Amygdala (tissue), 56 donors: ENCODE measurements at regions not wholly inside any gene's neighbourhood (a gene's known extent, or its start where the extent isn't known, plus 50 kb on each side); places are given as distances from the start of the nearest gene placed in this dataset.
"Not testable (repeated sequence)": the region's sequence is repeated elsewhere in the genome, so short reads cannot be mapped to it uniquely, and the experiment has no call there.

Experiments
- DNase-seq, 56 donors: peaks; one replicate each; lab custom pipeline; 2025; lab: John Stamatoyannopoulos, UW

DNA sequence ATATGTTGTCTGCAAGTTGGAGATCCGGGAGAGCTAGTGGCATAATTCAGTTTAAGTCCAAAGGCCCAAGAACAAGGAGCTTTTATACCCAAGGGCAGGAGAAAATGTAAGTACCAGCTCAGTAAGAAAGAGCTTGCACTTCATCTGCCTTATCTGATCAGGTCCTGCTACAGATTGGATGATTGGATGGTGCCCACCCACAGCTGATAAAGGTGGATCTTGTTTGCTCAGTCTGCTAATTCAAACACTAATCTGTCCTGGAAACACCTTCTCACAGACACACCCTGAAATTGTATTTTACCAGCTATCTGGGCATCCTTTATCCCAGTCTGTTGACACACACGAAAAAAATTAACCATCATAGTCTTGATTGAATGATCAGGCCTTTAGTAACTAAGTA lies 230.7 kb upstream of the SLC16A7 start:
- no peak for DNase-seq

DNA sequence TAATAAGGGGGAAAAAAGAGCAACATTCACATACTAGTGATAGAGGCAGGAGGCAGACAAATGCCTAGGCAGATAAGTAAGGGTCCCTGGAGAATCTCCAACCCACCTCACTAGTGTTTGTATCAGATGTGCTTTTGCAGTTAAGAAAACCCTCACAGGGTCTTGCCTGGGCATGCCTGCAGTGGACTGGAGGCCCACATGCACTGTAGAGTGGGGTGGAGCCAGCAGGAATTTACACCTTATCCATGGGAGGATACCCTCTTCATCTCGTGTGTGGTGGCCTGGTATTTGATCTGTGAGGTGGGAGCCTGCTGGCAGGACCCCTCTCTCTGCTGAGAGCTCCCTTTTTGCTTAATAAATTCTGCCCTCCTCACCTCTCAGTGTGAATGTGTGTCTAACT lies 238.0 kb upstream of the SLC16A7 start:
- DNase-seq = no peak

DNA sequence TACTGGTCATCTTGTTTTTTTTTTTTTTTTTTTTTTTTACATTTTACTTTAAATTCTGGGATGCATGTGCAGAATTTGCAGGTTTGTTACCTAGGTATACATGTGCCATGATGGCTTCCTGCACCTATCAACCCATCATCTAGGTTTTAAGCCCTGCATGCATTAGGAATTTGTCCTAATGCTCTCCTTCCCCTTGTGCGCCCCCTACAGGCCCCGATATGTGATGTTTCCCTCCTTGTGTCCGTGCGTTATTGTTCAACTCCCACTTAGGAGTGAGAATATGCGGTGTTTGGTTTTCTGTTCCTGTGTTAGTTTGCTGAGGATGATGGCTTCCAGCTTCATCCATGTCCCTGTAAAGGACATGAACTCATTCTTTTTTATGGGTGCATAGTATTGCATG lies 249.6 kb upstream of the SLC16A7 start:
- not testable (repeated sequence) for DNase-seq

DNA sequence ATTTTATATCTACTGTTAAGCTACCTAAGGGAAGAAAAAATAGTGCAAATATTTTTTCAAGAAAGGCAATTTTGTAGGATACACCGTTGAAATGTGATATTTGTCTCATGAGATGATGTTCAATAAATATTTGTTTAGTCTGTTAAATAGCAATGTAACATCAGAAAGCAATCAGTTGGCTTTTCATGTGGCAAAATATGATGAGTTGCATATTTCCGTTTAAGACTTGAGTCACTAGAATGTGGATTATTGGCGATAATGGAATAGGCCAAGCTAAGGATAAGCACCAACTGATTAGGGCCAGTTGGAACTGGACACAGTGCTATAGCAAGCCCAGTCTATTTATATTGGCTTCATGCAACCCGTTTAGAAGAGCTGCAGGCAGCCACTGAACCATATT lies 250.4 kb upstream of the SLC16A7 start:
- DNase-seq = no peak

DNA sequence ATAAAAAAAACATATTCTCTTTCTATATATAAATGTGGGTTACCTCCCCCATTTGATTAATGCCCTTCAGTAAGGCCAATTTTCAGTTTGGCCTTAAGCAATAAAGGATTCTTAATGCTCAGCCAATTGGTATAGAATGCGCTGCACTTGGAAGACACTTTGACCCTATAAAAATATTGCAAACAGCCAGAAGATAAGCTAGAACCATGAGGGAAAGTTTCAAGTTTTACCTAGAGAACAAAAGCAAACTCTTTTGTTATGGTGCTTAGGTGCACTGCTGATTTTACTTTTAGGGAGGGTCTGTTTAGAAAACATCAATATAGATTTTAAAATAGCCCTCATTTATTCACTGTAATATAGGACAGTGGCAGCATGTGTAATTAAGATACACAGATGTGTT lies 251.6 kb upstream of the SLC16A7 start:
- no peak for DNase-seq

DNA sequence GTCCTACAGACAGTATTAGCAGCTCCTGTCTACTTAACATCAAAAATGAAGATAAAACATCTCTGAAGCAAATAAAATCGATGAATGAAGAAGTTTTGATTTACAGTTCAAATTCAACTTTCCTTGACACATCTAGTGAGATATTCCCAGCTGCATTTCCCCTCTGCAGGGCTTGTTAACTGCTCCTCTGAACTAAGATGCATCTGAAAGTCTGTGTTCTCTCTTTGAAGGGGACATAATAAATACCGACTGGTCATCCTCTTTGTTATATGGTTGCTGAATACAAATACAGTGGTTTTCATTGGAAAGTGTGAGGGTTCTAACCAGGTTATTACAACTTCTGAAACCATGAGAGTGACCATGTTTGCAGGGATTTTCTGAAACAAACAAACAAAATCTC lies 266.4 kb upstream of the SLC16A7 start:
- DNase-seq = no peak

DNA sequence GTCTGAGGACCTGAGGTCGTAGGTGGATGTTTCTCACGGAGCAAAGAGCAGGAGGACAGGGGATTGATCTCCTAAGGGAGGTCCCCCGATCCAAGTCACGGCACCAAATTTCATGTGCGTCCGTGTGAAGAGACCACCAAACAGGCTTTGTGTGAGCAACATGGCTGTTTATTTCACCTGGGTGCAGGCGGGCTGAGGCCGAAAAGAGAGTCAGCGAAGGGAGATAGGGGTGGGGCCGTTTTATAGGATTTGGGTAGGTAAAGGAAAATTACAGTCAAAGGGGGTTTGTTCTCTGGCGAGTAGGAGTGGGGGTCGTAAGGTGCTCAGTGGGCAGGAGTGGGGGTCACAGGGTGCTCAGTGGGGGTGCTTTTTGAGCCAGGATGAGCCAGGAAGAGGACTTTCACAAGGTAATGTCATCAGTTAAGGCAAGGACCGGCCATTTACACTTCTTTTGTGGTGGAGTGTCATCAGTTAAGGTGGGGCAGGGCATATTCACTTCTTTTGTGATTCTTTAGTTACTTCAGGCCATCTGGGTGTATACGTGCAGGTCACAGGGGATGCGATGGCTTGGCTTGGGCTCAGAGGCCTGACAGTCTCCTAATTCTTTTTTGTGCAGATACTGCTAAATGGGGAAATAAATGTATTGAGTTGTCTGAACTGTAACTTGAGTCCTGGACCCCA lies 267.3 kb upstream of the SLC16A7 start:
- not testable (repeated sequence) for DNase-seq

DNA sequence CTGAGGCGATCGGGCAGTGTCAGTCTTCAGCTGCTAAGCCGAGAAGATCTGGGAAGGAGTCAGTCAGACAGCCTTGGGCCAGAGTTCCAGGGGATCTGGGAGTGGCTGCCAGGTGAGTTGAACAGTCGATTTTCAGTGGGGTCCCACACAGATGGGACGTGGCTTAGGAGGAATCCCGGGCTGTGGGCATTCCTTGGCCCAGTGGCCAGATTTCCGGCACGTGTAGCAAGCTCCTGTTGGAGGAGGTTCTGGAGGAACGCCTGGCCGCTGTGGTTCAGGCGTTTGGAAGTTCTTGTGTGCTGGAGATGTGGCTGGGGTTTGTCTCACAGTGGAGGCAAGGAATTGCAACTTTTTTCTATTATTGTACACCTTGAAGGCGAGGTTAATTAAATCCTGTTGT lies 269.4 kb upstream of the SLC16A7 start:
- DNase-seq = not testable (repeated sequence)

DNA sequence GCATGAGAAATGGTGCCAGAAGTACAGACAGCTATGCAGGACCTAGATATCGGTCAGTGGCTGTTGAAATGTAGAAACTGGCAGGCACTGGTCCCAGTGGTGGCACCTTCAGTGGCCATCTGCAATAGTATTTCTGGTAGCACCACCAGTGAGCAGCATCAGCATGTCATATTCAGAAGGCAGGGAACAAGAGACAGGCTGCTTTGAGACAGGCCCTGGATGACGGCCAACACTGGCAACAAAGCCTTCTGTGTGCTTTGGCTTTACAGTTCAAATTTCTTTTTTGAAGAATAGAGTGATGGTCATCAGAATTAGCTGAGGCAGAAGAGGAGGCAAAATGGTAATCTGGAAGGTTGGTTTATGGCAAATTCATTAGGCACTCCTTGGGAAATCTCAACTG lies 273.4 kb upstream of the SLC16A7 start:
- peak in 54 of 56 donors; percentile 4 to 91 (median 68) for DNase-seq

DNA sequence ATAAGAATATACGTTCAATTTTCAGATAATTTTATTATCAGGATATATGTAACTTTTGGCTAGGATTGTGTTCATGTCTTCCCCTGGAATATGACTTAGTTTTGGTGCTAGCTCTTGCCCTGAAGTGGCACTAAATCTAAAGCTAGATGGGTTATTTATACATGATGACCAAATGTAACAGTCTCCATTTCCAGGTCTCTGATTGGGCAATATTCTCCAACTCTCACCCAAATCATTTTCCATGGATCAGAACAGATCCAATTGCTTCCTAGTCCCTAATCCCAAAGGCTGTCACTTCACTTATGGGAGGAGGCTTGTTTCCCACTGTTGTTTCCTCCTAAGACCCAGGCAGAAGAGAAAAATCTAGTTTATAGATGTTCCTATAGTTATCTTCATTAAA lies 274.6 kb upstream of the SLC16A7 start:
- no peak for DNase-seq

DNA sequence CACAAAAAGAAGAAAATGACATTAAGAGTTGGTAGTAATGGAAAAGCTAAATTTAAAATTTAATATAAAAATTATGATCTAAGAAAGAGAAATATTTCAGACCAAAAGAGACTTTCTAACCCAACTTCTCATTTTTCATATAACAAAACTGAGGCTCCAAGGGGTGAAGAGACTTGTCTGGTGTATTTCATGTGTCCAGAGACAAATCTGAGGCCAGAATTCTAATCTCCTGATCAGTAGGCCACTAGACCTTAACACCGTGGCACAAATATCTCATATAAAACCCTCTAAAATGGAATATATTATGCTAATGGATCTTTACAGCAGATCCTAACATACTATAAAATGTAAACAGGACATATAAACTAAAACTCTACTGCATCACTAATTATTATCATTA lies 275.7 kb upstream of the SLC16A7 start:
- no peak for DNase-seq

DNA sequence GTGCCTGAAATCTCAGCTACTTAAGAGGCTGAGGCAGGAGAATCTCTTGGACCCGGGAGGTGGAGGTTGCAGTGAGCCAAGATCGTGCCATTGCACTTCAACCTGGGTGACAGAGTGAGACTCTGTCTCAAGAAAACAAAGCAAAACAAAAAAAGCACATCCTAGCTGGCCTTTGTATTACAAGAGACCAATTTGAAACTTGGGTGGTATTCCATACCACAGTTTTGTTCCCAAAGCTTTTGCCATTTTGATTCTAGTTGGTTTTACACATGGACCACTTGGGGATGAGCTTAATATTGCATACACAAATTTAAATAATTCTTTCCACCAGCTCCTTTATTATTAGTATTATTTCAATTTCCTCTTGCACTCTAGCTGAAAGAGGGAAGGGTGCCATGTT lies 276.9 kb upstream of the SLC16A7 start:
- DNase-seq = no peak

DNA sequence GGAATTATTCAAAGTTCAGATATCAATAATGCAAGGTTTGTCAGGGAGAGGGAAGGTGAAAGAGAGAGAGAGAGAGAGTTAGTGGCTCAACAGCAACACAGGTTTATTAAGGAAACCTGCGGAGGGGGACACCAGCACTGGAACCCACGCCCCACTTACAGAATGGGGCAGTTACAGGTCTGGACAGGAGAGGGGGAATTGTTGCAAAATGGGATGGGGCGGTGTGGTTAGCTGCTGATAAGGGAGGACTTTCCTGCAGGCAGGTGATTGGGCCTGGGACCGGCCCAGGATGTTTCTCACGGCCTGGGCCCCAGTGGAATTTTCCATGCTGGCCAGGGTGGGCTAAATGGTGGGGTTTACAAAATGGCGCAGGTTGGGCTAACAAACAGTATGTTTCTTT lies 278.2 kb upstream of the SLC16A7 start:
- no peak for DNase-seq

DNA sequence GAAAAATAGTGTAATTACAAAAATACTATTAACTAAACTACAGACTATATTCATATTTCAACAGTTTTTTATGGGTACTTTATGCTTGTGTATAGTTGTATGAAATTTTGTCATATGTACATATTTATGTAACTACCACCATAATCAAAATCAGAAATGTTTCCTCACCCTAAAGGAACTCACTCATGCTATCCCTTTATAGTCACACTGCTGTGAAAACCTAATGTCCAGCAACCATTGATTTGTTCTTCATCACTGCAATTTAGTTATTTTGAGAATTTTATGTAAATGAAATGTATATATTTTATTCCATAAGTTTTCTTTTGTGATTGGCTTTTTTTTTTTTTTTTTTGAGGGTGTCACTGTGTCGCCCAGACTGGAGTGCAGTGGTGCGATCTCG lies 278.9 kb upstream of the SLC16A7 start:
- no peak for DNase-seq

DNA sequence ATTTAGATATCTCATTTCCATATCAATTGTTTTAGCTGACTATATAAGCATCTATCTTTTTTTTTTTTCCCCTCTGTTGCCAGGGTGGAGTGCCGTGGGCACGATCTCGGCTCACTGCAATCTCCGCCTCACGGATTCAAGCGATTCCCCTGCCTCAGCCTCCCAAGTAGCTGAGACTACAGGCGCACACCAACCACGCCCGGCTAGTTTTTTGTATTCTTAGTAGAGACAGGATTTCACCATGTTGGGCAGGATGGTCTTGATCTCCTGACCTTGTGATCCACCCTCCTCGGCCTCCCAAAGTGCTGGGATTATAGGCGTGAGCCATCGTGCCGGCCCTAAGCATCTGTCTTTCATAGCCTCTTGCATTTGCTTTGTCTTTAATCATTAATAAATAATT lies 279.5 kb upstream of the SLC16A7 start:
- not testable (repeated sequence) for DNase-seq

DNA sequence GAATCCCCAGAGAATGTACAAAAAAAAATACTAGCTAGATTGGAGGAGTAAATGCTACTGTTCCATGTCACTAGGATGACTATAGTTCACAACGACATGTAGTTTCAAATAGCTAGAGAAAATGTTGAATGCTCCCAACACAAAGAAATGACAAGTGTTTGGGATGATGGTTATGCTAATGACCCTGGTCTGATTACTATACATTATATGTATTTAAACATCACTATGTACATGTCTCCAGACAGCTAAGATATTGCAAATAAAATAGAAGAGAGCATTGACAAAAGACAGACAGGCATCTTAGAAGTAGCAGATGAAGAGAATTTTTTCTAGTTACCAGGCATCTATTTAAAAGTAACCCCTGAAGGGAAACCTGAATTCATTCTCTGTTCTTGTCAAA lies 281.6 kb upstream of the SLC16A7 start:
- DNase-seq = no peak

DNA sequence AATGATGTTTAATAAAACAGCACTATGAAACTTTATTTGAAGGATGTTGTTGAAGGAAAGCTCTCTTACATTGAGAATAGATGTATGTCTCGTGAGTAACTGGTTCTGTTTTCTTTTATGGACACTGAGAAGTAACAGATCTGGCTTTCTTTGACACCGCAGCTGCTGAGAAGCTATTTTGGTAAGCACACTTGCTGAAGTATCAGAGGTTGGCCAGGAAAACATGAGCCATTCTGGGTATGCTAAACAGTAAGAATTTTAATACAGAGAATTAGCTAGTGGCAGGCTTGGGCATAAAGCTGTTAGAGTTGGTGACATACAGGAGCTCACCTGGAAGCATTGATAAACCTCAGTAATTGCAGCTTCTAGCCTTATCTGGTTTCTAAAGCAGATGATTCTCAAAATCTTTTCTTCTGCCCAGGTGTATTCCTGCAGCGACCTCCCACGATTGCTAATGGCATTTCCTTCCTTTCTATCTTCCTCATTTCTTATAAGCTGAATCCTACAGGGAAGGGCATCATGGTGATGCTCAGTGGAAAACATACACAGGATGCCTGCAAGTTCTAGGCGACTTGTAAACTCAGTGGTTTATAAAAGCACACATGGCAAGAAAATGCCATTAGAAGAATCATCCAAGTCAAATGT lies 291.6 kb upstream of the SLC16A7 start:
- DNase-seq = no peak

DNA sequence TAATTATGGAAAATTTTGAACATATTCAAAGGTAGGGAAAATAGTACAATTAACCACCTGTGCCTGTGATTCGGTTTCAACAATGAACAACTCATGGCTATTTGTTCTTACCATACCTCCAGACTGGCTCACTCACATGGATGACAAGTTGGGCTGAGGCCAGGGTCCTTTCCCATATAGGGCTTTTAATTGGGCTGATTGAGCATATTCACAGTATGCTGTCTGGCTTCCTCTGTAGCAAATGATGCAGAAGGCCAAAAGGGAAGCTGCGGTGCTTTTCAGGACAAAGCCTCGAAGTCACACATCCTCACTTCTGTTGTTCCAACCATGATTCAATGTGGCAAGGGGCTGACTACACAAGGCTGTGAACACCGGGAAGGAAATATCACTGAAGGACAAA lies 297.5 kb upstream of the SLC16A7 start:
- DNase-seq = no peak

DNA sequence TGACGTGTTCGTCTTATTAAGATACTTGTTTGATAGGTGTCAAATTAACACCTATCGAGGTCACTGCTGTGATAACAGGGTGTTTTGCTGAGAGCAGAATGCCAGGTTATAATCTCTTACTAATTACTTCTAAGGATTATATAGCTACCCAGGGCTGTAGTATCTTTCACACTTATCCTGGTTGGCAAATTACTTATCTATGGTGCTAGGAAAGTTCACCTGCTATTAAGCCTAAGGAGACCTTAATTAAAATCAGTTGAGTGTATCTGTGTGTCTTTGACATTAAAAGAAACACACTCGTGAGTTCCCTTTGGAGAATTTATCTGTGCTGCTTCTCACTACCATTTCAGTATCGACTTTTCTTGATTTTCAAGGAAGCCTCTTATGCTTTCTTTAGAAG lies 301.6 kb upstream of the SLC16A7 start:
- no peak for DNase-seq

DNA sequence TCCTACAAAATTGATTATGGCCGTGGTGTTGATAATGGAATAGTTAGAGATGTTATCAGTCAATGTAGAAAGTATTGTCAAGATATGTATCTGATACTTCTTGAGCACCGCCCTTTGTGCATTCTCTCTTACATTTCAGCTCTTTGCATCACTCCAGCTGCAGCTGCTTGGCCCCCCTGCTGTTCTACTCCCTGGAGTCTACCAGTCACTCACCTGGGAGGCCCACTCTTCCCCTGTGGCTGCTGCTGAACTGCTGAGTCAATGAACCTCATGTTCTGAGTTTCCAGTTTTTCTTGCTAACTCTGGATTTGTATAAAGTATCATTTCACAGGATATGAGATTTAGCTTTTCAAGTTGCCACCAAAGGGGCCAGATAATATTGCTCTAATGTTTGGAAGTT lies 312.8 kb upstream of the SLC16A7 start:
- no peak for DNase-seq

DNA sequence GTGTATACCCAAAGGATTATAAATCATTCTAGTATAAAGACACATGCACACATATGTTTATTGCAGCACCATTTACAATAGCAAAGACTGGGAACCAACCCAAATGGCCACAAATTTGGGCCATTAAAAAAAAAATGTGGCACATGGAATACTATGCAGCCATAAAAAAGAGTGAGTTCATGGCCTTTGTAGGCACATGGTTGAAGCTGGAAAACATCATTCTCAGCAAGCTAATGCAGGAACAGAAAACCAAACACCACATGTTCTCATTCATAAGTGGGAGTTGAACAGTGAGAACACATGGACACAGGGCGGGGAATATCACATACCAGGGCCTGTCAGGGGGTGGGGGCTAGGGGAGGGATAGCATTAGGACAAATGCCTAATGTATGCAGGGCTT lies 322.3 kb upstream of the SLC16A7 start:
- DNase-seq = not testable (repeated sequence)

DNA sequence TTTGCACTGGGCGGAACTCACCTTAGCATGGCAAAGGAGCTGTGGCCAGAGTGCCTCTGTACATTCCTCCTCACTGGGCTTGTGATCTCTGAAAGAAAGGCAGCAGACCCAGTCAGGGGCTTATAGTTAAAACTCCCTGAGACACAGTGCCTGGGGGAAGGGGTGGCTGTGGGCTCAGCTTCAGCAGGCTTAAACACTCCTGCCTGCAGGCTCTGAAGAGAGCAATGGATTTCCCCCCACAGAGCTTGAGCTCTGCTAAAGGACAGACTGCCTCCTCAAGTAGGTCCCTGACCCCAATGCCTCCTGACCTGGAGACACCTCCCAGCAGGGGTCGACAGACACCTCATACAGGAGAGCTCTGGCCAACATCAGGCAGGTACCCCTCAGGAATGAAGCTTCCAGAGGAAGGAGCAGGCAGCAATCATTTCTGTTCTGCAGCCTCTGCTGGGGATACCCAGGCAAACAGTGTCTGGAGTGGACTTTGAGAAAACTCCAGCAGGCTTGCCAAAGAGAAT lies 327.5 kb upstream of the SLC16A7 start:
- DNase-seq = no peak
